ENCODE measurements at regions not wholly inside any gene's neighbourhood (a gene's known extent, or its start where the extent isn't known, plus 50 kb on each side); places are given as distances from the start of the nearest gene placed in this dataset.

DNA sequence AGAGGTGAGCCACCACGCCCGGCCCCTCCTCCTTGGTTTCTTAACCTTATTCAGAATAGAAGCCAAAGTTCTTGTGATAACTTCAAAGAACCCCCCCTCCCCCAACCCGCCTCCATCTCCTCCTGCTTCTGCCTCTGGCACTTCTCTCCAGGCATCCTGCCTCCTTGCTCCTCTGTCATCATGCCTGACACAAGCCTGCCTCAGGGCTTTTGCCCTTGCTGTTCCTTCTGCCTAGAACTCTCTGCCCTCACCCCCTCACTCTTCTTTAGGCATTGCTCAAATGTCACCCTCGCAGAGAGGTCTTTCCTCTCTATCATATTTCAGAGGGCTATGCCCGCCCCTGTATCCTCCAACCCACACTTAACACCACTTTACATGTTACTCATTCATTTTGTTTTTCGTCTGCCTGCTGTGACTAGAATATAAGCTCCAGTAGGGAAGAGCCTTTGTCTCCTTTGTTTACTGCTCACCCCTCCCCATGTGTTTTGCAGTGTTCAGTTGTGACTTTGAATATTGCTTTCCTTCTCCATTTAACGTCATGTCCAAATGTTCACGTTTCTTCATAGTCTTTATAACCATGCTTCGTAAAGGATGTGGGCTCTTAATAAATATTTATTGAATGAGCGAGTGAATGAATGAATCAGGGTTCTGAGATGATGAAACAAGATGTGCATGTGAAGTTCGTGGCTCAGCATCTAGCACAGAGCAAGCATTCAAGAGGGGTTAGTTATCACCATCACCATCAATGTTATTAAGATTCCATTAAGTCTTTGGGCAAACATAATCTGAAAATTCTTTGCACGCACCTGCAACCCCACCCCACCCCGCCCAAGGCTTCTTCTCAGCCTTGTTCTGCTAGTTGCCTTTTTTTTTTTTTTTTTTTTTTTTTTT is 186.2 kb upstream of the WSCD1 start:
- TF ChIP-seq CTCF (conservative IDR thresholded peaks at IDR 0.05 in 1 of 2, IDR thresholded peaks at IDR 0.05 in 1 of 2; ENCODE audit: extremely low read depth in 1 of 2, insufficient read depth in 1 of 2, low read depth in 1 of 2, low read length in 2 of 2) (no peak), EZH2 (IDR thresholded peaks at IDR 0.05; ENCODE audit: borderline replicate concordance, low read length) (no peak)
